Ishikawa (cell line): ENCODE measurements at regions not wholly inside any gene's neighbourhood (a gene's known extent, or its start where the extent isn't known, plus 50 kb on each side); places are given as distances from the start of the nearest gene placed in this dataset.

ENCODE experiments used
- EP300 ChIP-seq: IDR thresholded peaks from 2 replicates; pipeline ENCODE4 v1.6.1; 2012; ENCODE audit warnings: borderline replicate concordance
- RAD21 ChIP-seq: IDR thresholded peaks from 2 replicates; pipeline ENCODE4 v1.6.1; 2012; ENCODE audit warnings: low read depth
- TF ChIP-seq, protein P1 (sequence below): IDR thresholded peaks from 2 replicates; pipeline ENCODE4 v1.6.1; 2012
- TF ChIP-seq, protein P2 (sequence below): IDR thresholded peaks from 2 replicates; pipeline ENCODE4 v1.6.1; 2012; ENCODE audit warnings: low read depth, mild to moderate bottlenecking

GRCh38 chr13:61110732-61111131 lies 304.9 kb downstream of the PCDH20 start:
- TF ChIP-seq EP300 (no peak), RAD21 (no peak)
- TF ChIP-seq, protein P1, sequence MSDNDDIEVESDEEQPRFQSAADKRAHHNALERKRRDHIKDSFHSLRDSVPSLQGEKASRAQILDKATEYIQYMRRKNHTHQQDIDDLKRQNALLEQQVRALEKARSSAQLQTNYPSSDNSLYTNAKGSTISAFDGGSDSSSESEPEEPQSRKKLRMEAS = no peak
- TF ChIP-seq, protein P2, sequence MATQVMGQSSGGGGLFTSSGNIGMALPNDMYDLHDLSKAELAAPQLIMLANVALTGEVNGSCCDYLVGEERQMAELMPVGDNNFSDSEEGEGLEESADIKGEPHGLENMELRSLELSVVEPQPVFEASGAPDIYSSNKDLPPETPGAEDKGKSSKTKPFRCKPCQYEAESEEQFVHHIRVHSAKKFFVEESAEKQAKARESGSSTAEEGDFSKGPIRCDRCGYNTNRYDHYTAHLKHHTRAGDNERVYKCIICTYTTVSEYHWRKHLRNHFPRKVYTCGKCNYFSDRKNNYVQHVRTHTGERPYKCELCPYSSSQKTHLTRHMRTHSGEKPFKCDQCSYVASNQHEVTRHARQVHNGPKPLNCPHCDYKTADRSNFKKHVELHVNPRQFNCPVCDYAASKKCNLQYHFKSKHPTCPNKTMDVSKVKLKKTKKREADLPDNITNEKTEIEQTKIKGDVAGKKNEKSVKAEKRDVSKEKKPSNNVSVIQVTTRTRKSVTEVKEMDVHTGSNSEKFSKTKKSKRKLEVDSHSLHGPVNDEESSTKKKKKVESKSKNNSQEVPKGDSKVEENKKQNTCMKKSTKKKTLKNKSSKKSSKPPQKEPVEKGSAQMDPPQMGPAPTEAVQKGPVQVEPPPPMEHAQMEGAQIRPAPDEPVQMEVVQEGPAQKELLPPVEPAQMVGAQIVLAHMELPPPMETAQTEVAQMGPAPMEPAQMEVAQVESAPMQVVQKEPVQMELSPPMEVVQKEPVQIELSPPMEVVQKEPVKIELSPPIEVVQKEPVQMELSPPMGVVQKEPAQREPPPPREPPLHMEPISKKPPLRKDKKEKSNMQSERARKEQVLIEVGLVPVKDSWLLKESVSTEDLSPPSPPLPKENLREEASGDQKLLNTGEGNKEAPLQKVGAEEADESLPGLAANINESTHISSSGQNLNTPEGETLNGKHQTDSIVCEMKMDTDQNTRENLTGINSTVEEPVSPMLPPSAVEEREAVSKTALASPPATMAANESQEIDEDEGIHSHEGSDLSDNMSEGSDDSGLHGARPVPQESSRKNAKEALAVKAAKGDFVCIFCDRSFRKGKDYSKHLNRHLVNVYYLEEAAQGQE = no peak
